Spleen (tissue), 11 donors: ENCODE measurements at regions not wholly inside any gene's neighbourhood (a gene's known extent, or its start where the extent isn't known, plus 50 kb on each side); places are given as distances from the start of the nearest gene placed in this dataset.

Source experiments
- DNase-seq: peaks from one replicate; pipeline ENCODE4 v3.0.0-alpha.2; 2020
- H3K27ac ChIP-seq, 8 donors: fragments of 200-600 bp; sonication (generic) in 7 of 8; 1 replicate in 4 of 8; 2 replicates in 4 of 8; pipeline versions ENCODE4 v1.5.0 to v1.8.0; 2016 to 2021; ENCODE audit warnings: inconsistent platforms in 4 of 8, mild to moderate bottlenecking in 4 of 8, moderate library complexity in 1 of 8
- H3K27me3 ChIP-seq, 7 donors: fragments of 200-600 bp; sonication (generic) in 6 of 7; replicated peaks in 1 of 7; 1 replicate in 4 of 7; 2 replicates in 3 of 7; pipeline versions ENCODE4 v1.5.0 to v1.8.0; 2016 to 2021; ENCODE audit warnings: inconsistent platforms in 3 of 7, mild to moderate bottlenecking in 1 of 7
- H3K36me3 ChIP-seq, 6 donors: fragments of 200-600 bp; sonication (generic) in 5 of 6; 1 replicate in 4 of 6; 2 replicates in 2 of 6; pipeline versions ENCODE4 v1.5.0 to v1.8.0; 2016 to 2021; ENCODE audit warnings: inconsistent platforms in 2 of 6
- H3K4me1 ChIP-seq, 6 donors: fragments of 200-600 bp; sonication (generic) in 5 of 6; 1 replicate in 3 of 6; 2 replicates in 3 of 6; pipeline versions ENCODE4 v1.5.0 to v1.8.0; 2016 to 2021; ENCODE audit warnings: inconsistent platforms in 3 of 6
- H3K4me3 ChIP-seq, 8 donors: fragments of 200-600 bp; sonication (generic) in 7 of 8; 1 replicate in 4 of 8; 2 replicates in 4 of 8; pipeline versions ENCODE4 v1.5.0 to v1.8.0; 2016 to 2021; ENCODE audit warnings: inconsistent platforms in 4 of 8, mild to moderate bottlenecking in 4 of 8, moderate library complexity in 2 of 8
- H3K9me3 ChIP-seq, 8 donors: fragments of 200-600 bp; sonication (generic) in 7 of 8; 1 replicate in 4 of 8; 2 replicates in 4 of 8; pipeline versions ENCODE4 v1.5.0 to v1.8.0; 2016 to 2021; ENCODE audit warnings: inconsistent platforms in 4 of 8
- CTCF ChIP-seq, 11 experiments: fragments of 200-600 bp in 7 of 11; fragments of 450-650 bp in 4 of 11; sonication (generic) in 4 of 11; IDR thresholded peaks in 8 of 11; conservative IDR thresholded peaks in 3 of 11; 1 replicate in 7 of 11; 2 replicates in 4 of 11; pipeline versions ENCODE4 v1.4.0 to v1.8.0; 2016 to 2021; ENCODE audit warnings: antibody characterized with exemption in 11 of 11, inconsistent platforms in 4 of 11, mild to moderate bottlenecking in 1 of 11
- POLR2A ChIP-seq, 3 donors: fragments of 450-650 bp; IDR thresholded peaks; one replicate each; pipeline ENCODE4 v1.5.1; 2017; ENCODE audit warnings: antibody characterized with exemption in 3 of 3, mild to moderate bottlenecking in 1 of 3
- POLR2AphosphoS5 ChIP-seq, 3 donors: sonication (generic); formaldehyde crosslinking; IDR thresholded peaks; one replicate each; pipeline ENCODE4 v1.5.1; 2017; ENCODE audit warnings: antibody characterized with exemption in 3 of 3
- WGBS, 5 donors: extraction: QIAGEN DNeasy Blood & Tissue Kit in 3 of 5; methylation state at CpG; one replicate each; pipeline versions ENCODE4 v1.1.5 to v1.1.7; 2013 to 2018; 5-methylcytosine and 5-hydroxymethylcytosine counted together
- intact Hi-C: fragments of 100-400 bp; cut with DNase I; formaldehyde crosslinking; loops from one replicate; pipeline ENCODE4 v1.15.0; 2023; ENCODE audit warnings: low total_unique reads
- donor health status: healthy with polysubstance abuse.
- donor health status: DM: no; HTN: no; CAD: no; lungs with moderate emphysema.
- donor health status: DM: no; HTN: no; CAD: no.
- donor health status: Bipolar disorder and iron deficiency.
- donor health status: healthy.
- donor health status: DM: no; HTN: no; CAD: no.
- donor health status: DM: yes; HTN: yes; CAD: no.

GRCh38 chr10:78847485-78847884, 221.3 kb upstream of the ZMIZ1 start:
- Histone ChIP-seq H3K36me3 (no peaks in the 10 kb centered on the region), H3K9me3 (peaks cover 0 to 5% (median 0%) of the 10 kb centered on the region in 8 donors), H3K4me3 (no peak overlapping the region), H3K4me1 (peaks cover 0 to 10% (median 0%) of the 10 kb centered on the region in 6 donors), H3K27ac (no peak overlapping the region), H3K27me3 (no peaks in the 10 kb centered on the region)
- intact Hi-C loops, result no loop called here
- DNase-seq, result no peak
- 61 to 87% (median 78%) methylated on average over 5 of the region's 5 CpGs for WGBS, 5 donors
- TF ChIP-seq CTCF (IDR thresholded peaks at IDR 0.05 in 8 of 11, conservative IDR thresholded peaks at IDR 0.05 in 3 of 11) (no peak), POLR2A (IDR thresholded peaks at IDR 0.05) (no peak), POLR2AphosphoS5 (IDR thresholded peaks at IDR 0.05) (no peak)

GRCh38 chr10:78849115-78849514, 219.7 kb upstream of the ZMIZ1 start:
- no peaks in the 10 kb centered on the region for H3K36me3 ChIP-seq
- no peak overlapping the region for H3K27ac ChIP-seq
- intact Hi-C loops, result no loop called here
- DNase-seq, result no peak
- TF ChIP-seq POLR2AphosphoS5 (IDR thresholded peaks at IDR 0.05) (no peak), POLR2A (IDR thresholded peaks at IDR 0.05) (no peak), CTCF (IDR thresholded peaks at IDR 0.05 in 8 of 11, conservative IDR thresholded peaks at IDR 0.05 in 3 of 11) (no peak)
- H3K4me1 ChIP-seq, result peaks cover 0 to 21% (median 3%) of the 10 kb centered on the region in 6 donors
- no peak overlapping the region for H3K4me3 ChIP-seq
- no peaks in the 10 kb centered on the region for H3K9me3 ChIP-seq
- 57 to 67% (median 64%) methylated on average over 6 to 7 of the region's 7 CpGs for WGBS, 5 donors
- H3K27me3 ChIP-seq, result no peaks in the 10 kb centered on the region

DNA sequence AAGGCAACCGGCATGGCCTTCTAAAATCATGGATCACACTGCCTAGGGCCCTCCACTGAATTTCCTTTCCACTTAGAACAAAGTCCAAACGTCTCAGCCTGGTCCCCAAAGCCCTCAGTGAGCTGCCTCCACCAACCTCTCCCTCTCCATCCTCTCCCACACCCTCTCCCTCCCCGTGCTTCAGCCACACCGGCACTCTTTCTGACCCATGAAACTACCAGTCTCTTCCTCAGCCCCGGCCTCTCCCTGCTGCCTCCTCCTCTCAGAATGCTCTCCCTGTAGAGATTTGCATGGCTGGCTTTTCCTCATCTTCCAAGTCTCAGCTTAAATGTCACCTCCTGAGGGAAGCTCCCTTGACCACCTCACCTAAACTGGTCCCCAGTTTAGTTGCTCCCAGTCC, 219.0 kb upstream of the ZMIZ1 start:
- no peak for DNase-seq
- WGBS, 5 donors, result 75 to 88% (median 81%) methylated on average over 5 of the region's 5 CpGs
- no peak overlapping the region for H3K27ac ChIP-seq

More for the DNA sequence above, 219.0 kb upstream of the ZMIZ1 start:
- no peaks in the 10 kb centered on the region for H3K36me3 ChIP-seq
- intact Hi-C loops, result no loop called here
- H3K4me1 ChIP-seq, result peaks cover 0 to 21% (median 3%) of the 10 kb centered on the region in 6 donors
- H3K27me3 ChIP-seq, result no peaks in the 10 kb centered on the region
- no peaks in the 10 kb centered on the region for H3K9me3 ChIP-seq
- no peak overlapping the region for H3K4me3 ChIP-seq
- no peak for TF ChIP-seq POLR2AphosphoS5 (IDR thresholded peaks at IDR 0.05)
- TF ChIP-seq POLR2A (IDR thresholded peaks at IDR 0.05), result no peak
- TF ChIP-seq CTCF (IDR thresholded peaks at IDR 0.05 in 8 of 11, conservative IDR thresholded peaks at IDR 0.05 in 3 of 11), result no peak
